ENCODE measurements at regions not wholly inside any gene's neighbourhood (a gene's known extent, or its start where the extent isn't known, plus 50 kb on each side); places are given as distances from the start of the nearest gene placed in this dataset.

GRCh38 chr21:36554411-36555157, 74.7 kb upstream of the CLDN14 start:
- no peaks in the 10 kb centered on the region for H3K27me3 ChIP-seq
- no peak for DNase-seq (ENCODE audit: low spot score)
- WGBS (ENCODE audit: low lambda C conversion rate, missing lambda C conversion rate): 81% methylated on average over 15 of the region's 15 CpGs

DNA sequence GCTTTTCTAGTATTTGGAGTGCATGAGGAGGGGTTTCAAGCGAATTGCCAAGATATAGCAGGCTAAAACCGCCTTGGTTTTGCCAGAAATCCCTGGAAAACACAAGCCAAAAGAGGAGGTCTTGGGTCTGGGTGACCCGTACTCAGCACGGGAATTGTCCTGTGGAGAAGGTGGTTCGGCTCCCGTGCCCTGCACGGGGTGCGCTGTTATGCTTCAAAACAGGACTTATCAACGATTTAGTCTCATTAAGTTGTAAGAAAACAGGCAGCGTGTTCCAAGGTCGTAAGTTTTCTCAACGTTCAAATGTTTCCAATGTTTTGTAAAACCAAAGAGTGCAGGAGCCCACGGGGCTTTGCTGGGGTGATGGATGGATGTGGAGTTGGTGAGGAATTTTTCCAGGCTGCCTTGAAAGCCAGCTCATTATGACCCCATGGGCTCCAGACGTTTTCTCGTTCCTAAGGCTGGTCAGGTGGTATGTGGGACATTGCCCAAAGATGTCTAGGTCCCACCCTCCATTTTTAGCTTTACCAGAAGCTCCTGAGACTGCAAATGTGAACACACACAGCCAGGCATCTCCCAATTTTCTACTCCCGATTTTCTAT, 75.4 kb upstream of the CLDN14 start:
- whole genome bisulfite sequencing (ENCODE audit: low lambda C conversion rate, missing lambda C conversion rate): 76% methylated on average over 16 of the region's 16 CpGs
- H3K79me2 ChIP-seq: no peaks in the 10 kb centered on the region
- H3K27me3 ChIP-seq: no peaks in the 10 kb centered on the region
- no peaks in the 10 kb centered on the region for H3K4me1 ChIP-seq (ENCODE audit: insufficient read depth)
- H3K4me2 ChIP-seq: no peak overlapping the region
- no peak overlapping the region for H3K27ac ChIP-seq
- no peak for TF ChIP-seq EZH2phosphoT487 (IDR thresholded peaks at IDR 0.05; ENCODE audit: low read depth, severe bottlenecking, unreplicated experiment)
- no peak for TF ChIP-seq CTCF (IDR thresholded peaks at IDR 0.05; ENCODE audit: poor library complexity)
- no peak for TF ChIP-seq EZH2 (IDR thresholded peaks at IDR 0.05; ENCODE audit: borderline replicate concordance)
- no peaks in the 10 kb centered on the region for H3K36me3 ChIP-seq (replicated peaks; ENCODE audit: insufficient read depth, low read depth)
- no peaks in the 10 kb centered on the region for H3K9me3 ChIP-seq (ENCODE audit: low read depth)
- no peak for DNase-seq (ENCODE audit: low spot score)
- no peaks in the 10 kb centered on the region for H4K20me1 ChIP-seq (ENCODE audit: insufficient read depth, poor library complexity, severe bottlenecking)
- no peak overlapping the region for H2AFZ ChIP-seq
- H3K4me3 ChIP-seq: no peak overlapping the region
- H3K9me2 ChIP-seq (replicated peaks; ENCODE audit: insufficient read depth): no peaks in the 10 kb centered on the region

More at GRCh38 chr21:36554411-36555157, 74.7 kb upstream of the CLDN14 start:
- Histone ChIP-seq H3K4me2 (no peak overlapping the region), H2AFZ (no peak overlapping the region), H3K4me1 (ENCODE audit: insufficient read depth) (no peaks in the 10 kb centered on the region), H3K79me2 (no peaks in the 10 kb centered on the region), H3K4me3 (no peak overlapping the region), H3K9me3 (ENCODE audit: low read depth) (no peaks in the 10 kb centered on the region), H4K20me1 (ENCODE audit: insufficient read depth, poor library complexity, severe bottlenecking) (no peaks in the 10 kb centered on the region), H3K36me3 (replicated peaks; ENCODE audit: insufficient read depth, low read depth) (no peaks in the 10 kb centered on the region), H3K9me2 (replicated peaks; ENCODE audit: insufficient read depth) (no peaks in the 10 kb centered on the region), H3K27ac (no peak overlapping the region)
- TF ChIP-seq EZH2 (IDR thresholded peaks at IDR 0.05; ENCODE audit: borderline replicate concordance) (no peak), EZH2phosphoT487 (IDR thresholded peaks at IDR 0.05; ENCODE audit: low read depth, severe bottlenecking, unreplicated experiment) (no peak), CTCF (IDR thresholded peaks at IDR 0.05; ENCODE audit: poor library complexity) (no peak)

- Histone ChIP-seq H3K79me2 (no peaks in the 10 kb centered on the region), H3K4me3 (no peak overlapping the region), H3K27me3 (no peaks in the 10 kb centered on the region), H3K4me1 (ENCODE audit: insufficient read depth) (no peaks in the 10 kb centered on the region), H3K27ac (no peak overlapping the region), H3K9me3 (ENCODE audit: low read depth) (no peaks in the 10 kb centered on the region), H3K4me2 (no peak overlapping the region), H3K36me3 (replicated peaks; ENCODE audit: insufficient read depth, low read depth) (no peaks in the 10 kb centered on the region), H3K9me2 (replicated peaks; ENCODE audit: insufficient read depth) (no peaks in the 10 kb centered on the region), H2AFZ (no peak overlapping the region), H4K20me1 (ENCODE audit: insufficient read depth, poor library complexity, severe bottlenecking) (no peaks in the 10 kb centered on the region)
- no peak for DNase-seq (ENCODE audit: low spot score)
- TF ChIP-seq EZH2phosphoT487 (IDR thresholded peaks at IDR 0.05; ENCODE audit: low read depth, severe bottlenecking, unreplicated experiment) (no peak), EZH2 (IDR thresholded peaks at IDR 0.05; ENCODE audit: borderline replicate concordance) (no peak), CTCF (IDR thresholded peaks at IDR 0.05; ENCODE audit: poor library complexity) (no peak)
- WGBS (ENCODE audit: low lambda C conversion rate, missing lambda C conversion rate): 93% methylated on average over 3 of the region's 3 CpGs
Measured at GRCh38 chr21:36557316-36557715, 77.4 kb upstream of the CLDN14 start.
